ENCODE measurements at regions not wholly inside any gene's neighbourhood (a gene's known extent, or its start where the extent isn't known, plus 50 kb on each side); places are given as distances from the start of the nearest gene placed in this dataset.
"Not testable (repeated sequence)": the region's sequence is repeated elsewhere in the genome, so short reads cannot be mapped to it uniquely, and the experiment has no call there.

DNA sequence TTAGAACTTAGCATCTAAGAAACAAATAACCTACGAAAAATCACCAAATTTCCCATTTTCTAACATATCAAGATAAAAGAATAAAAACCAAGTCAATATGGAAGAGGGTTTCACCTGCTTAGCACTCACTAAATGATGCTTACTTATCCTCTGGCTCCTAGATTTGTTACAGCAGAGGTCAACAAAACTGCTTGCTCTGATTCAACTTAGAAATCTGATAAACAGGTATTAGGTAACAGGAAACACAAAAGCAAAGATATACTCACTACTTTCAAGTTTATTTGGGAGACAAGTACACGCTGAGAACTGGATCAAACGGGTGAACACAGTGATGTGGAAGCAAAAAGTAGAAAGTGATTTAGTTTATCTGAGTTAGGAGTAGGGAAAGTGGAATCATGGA lies 235.7 kb upstream of the TARS1 start:
- no peak for DNase-seq
- H3K36me3 ChIP-seq, result no peaks in the 10 kb centered on the region
- WGBS, 2 donors, result 72 to 82% methylated on average over 3 of the region's 3 CpGs
- TF ChIP-seq CTCF (IDR thresholded peaks at IDR 0.05) (no peak), EP300 (IDR thresholded peaks at IDR 0.05) (no peak)
- no peaks in the 10 kb centered on the region for H3K9me3 ChIP-seq
- peaks cover 0 to 6% (median 0%) of the 10 kb centered on the region in 4 donors for H3K4me1 ChIP-seq
- H3K27me3 ChIP-seq, result no peaks in the 10 kb centered on the region
- ATAC-seq (ENCODE audit: low FRiP score in 2 of 2), result no peak
- no peak overlapping the region for H3K27ac ChIP-seq
- H3K4me3 ChIP-seq, result no peak overlapping the region

DNA sequence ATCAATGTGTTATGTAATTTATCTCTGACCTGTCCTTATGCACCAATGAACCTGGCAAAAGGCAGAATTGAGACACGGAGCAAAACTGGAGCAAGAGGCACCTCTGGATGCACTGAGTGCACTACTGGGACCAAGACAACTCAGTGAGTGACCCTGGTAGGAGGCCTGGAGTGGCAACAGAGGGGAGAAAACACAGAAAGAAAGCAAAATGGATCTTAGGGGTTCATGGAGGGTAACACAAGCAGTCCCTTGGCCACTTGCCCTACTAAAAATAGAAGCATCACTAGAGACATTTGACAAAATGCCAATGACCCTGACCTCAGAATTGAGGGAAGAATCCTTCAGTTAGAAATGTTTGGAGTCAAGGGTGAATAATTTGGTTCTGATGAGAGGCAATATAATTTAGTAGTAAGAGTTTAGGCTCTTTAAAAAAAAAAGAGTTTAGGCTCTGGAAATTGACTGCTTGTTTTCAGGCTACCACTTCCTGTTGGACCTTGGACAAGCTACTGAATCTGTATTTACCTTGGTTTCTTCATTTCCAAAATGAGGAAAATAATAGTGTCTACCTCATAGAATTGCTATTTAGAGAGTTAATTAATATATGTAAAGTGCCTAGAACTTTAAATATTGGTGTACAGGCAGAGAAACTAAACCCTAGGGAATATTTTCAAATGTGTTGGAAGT lies 234.9 kb upstream of the TARS1 start:
- H3K9me3 ChIP-seq, result no peaks in the 10 kb centered on the region
- ATAC-seq (ENCODE audit: low FRiP score in 2 of 2), result no peak

GRCh38 chr5:33206962-33207506 lies 233.7 kb upstream of the TARS1 start:
- Histone ChIP-seq H3K27me3 (no peaks in the 10 kb centered on the region), H3K9me3 (no peaks in the 10 kb centered on the region), H3K4me1 (peaks cover 0 to 6% (median 0%) of the 10 kb centered on the region in 4 donors), H3K27ac (no peak overlapping the region), H3K36me3 (no peaks in the 10 kb centered on the region), H3K4me3 (no peak overlapping the region)
- DNase-seq (no peak), ATAC-seq (ENCODE audit: low FRiP score in 2 of 2) (no peak)
- no peak for TF ChIP-seq EP300 (IDR thresholded peaks at IDR 0.05)
- TF ChIP-seq POLR2AphosphoS5 (IDR thresholded peaks at IDR 0.05), result no peak
- TF ChIP-seq CTCF (IDR thresholded peaks at IDR 0.05), result no peak
- TF ChIP-seq POLR2A (IDR thresholded peaks at IDR 0.05), result no peak
- 88 to 95% methylated on average over 3 of the region's 3 CpGs for WGBS, 2 donors

More for the DNA sequence above, 234.9 kb upstream of the TARS1 start:
- DNase-seq, result no peak
- Histone ChIP-seq H3K4me1 (peaks cover 0 to 6% (median 0%) of the 10 kb centered on the region in 4 donors), H3K27ac (no peak overlapping the region), H3K36me3 (no peaks in the 10 kb centered on the region), H3K27me3 (no peaks in the 10 kb centered on the region), H3K4me3 (no peak overlapping the region)
- no peak for TF ChIP-seq CTCF (IDR thresholded peaks at IDR 0.05)
- TF ChIP-seq POLR2A (IDR thresholded peaks at IDR 0.05), result no peak
- TF ChIP-seq EP300 (IDR thresholded peaks at IDR 0.05), result no peak
- no peak for TF ChIP-seq POLR2AphosphoS5 (IDR thresholded peaks at IDR 0.05)
- WGBS, 2 donors, result 62 to 72% methylated on average over 1 of the region's 1 CpG

GRCh38 chr5:33209252-33209651 lies 231.5 kb upstream of the TARS1 start:
- Histone ChIP-seq H3K9me3 (no peaks in the 10 kb centered on the region), H3K27ac (no peak overlapping the region), H3K36me3 (no peaks in the 10 kb centered on the region), H3K27me3 (no peaks in the 10 kb centered on the region), H3K4me1 (peaks cover 0 to 6% (median 0%) of the 10 kb centered on the region in 4 donors), H3K4me3 (no peak overlapping the region)
- DNase-seq (no peak), ATAC-seq (ENCODE audit: low FRiP score in 2 of 2) (no peak)
- TF ChIP-seq EP300 (IDR thresholded peaks at IDR 0.05) (no peak), CTCF (IDR thresholded peaks at IDR 0.05) (no peak), POLR2AphosphoS5 (IDR thresholded peaks at IDR 0.05) (no peak), POLR2A (IDR thresholded peaks at IDR 0.05) (no peak)
- WGBS, 2 donors, result 83% methylated on average over 9 of the region's 9 CpGs

GRCh38 chr5:33210221-33210620 lies 230.5 kb upstream of the TARS1 start:
- ATAC-seq (ENCODE audit: low FRiP score in 2 of 2); DNase-seq; H3K4me1 ChIP-seq; H3K9me3 ChIP-seq; H3K27me3 ChIP-seq; H3K27ac ChIP-seq; H3K36me3 ChIP-seq; H3K4me3 ChIP-seq: not testable (repeated sequence)
